Stomach (tissue), 4 donors: ENCODE measurements at regions not wholly inside any gene's neighbourhood (a gene's known extent, or its start where the extent isn't known, plus 50 kb on each side); places are given as distances from the start of the nearest gene placed in this dataset.

Experiments
- CTCF ChIP-seq, 7 experiments: fragments of 450-650 bp in 4 of 7; fragments of 200-600 bp in 3 of 7; sonication (generic) in 3 of 7; IDR thresholded peaks; one replicate each; pipeline ENCODE4 v1.5.1; 2016 to 2019; ENCODE audit warnings: antibody characterized with exemption in 7 of 7, control low read depth in 2 of 7, mild to moderate bottlenecking in 1 of 7
- EP300 ChIP-seq: sonication (generic); formaldehyde crosslinking; IDR thresholded peaks from one replicate; pipeline ENCODE4 v1.6.1; 2017; ENCODE audit warnings: antibody characterized with exemption
- POLR2A ChIP-seq, 4 donors: fragments of 450-650 bp; IDR thresholded peaks; one replicate each; pipeline ENCODE4 v1.6.1; 2016; ENCODE audit warnings: antibody characterized with exemption in 4 of 4, control low read depth in 2 of 4, mild to moderate bottlenecking in 1 of 4, moderate library complexity in 1 of 4
- POLR2AphosphoS5 ChIP-seq, 3 donors: sonication (generic); formaldehyde crosslinking; IDR thresholded peaks; one replicate each; pipeline ENCODE4 v1.6.1; 2016; ENCODE audit warnings: antibody characterized with exemption in 3 of 3

- TF ChIP-seq CTCF (IDR thresholded peaks at IDR 0.05) (no peak), POLR2A (IDR thresholded peaks at IDR 0.05) (no peak), EP300 (no peak), POLR2AphosphoS5 (IDR thresholded peaks at IDR 0.05) (no peak)
Observed at GRCh38 chr1:191929383-191929782, 228.9 kb upstream of the RGS18 start.
